B cell (primary cell): ENCODE measurements at regions not wholly inside any gene's neighbourhood (a gene's known extent, or its start where the extent isn't known, plus 50 kb on each side); places are given as distances from the start of the nearest gene placed in this dataset.

Experiments
- EZH2 ChIP-seq: IDR thresholded peaks from 2 replicates; pipeline ENCODE4 v1.6.1; 2012; ENCODE audit warnings: borderline replicate concordance, low read depth, mild to moderate bottlenecking, moderate library complexity, low read length; ENCODE audit not compliant: insufficient read depth, poor library complexity, severe bottlenecking
- TF ChIP-seq, protein P1 (sequence below): fragments of 200-600 bp; IDR thresholded peaks from one replicate; pipeline ENCODE4 v1.8.0; 2022; ENCODE audit warnings: antibody characterized with exemption, mild to moderate bottlenecking

GRCh38 chr2:22011048-22011447, 887.3 kb downstream of the TDRD15 start:
- TF ChIP-seq, protein P1, sequence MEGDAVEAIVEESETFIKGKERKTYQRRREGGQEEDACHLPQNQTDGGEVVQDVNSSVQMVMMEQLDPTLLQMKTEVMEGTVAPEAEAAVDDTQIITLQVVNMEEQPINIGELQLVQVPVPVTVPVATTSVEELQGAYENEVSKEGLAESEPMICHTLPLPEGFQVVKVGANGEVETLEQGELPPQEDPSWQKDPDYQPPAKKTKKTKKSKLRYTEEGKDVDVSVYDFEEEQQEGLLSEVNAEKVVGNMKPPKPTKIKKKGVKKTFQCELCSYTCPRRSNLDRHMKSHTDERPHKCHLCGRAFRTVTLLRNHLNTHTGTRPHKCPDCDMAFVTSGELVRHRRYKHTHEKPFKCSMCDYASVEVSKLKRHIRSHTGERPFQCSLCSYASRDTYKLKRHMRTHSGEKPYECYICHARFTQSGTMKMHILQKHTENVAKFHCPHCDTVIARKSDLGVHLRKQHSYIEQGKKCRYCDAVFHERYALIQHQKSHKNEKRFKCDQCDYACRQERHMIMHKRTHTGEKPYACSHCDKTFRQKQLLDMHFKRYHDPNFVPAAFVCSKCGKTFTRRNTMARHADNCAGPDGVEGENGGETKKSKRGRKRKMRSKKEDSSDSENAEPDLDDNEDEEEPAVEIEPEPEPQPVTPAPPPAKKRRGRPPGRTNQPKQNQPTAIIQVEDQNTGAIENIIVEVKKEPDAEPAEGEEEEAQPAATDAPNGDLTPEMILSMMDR: no peak
- no peak for TF ChIP-seq EZH2
